ENCODE measurements at regions not wholly inside any gene's neighbourhood (a gene's known extent, or its start where the extent isn't known, plus 50 kb on each side); places are given as distances from the start of the nearest gene placed in this dataset.

DNA sequence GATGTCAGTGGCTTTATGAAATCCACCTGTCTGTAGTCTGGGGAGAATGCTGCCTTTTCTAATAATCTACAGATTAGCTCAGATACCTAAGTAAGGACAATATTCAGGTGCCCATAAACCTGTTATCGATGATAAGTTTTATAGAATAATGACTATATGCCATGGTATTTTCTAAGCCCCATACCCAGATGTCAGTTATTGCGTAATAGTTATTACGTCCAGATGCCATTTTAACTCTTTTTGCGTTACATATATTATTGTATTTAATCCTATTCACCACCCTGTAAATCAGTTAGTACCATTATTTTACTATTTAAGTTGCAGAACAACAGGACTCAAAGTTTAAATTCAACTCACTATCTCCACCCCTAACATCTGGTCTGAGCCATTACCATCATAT, 1343.9 kb upstream of the ACO1 start:
- TF ChIP-seq POLR2A (IDR thresholded peaks at IDR 0.05; ENCODE audit: low read length) (no peak), GATA1 (IDR thresholded peaks at IDR 0.05; ENCODE audit: low read depth, low read length) (no peak)

Data from erythroblast (primary cell).